ENCODE measurements at regions not wholly inside any gene's neighbourhood (a gene's known extent, or its start where the extent isn't known, plus 50 kb on each side); places are given as distances from the start of the nearest gene placed in this dataset.

- no peak for DNase-seq (ENCODE audit: low read depth)
- no peak overlapping the region for H3K4me3 ChIP-seq (ENCODE audit: low read depth, low read length)
- no peak for TF ChIP-seq CTCF (IDR thresholded peaks at IDR 0.05; ENCODE audit: low read depth, low read length)
- TF ChIP-seq POLR2A (IDR thresholded peaks at IDR 0.05; ENCODE audit: extremely low read depth, insufficient read length), result no peak
Observed at GRCh38 chr6:3900744-3901336, 51.7 kb downstream of the FAM50B start.

DNA sequence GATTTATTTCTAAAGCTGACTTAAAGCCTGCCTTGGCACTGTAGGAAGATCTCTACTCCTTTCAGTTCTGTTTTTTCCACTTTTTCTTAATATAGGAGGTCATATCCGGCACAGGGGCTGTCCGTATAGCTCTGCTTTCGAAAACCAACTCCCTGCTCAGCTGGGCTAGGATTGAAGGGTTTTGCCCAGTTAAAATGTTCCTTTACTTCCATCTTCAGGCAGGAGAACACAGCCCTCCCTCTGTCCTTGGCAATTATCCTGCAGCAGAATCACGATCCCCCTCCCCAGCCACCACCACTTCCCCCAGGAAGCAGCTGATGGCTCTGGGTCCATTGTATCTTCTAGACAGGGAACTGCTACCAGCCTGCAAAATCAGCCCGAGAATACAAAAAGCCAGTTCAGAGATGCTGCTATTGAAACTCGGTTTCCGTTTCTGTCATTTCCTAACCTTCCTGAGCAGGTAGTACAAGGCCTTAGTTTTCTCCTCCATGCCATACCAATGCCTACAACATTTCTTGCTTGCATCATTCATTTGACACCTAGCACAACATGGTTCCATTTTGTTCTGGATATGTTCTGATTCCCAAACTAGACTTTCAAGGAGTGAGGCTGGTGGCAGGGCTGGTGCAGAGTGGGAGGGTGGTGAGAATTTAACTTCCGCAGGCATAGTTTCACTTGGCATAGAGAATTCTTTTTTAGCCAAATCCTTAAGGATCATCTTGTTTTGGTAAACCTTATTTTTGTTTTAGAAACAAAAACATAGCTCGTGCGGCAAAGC lies 53.9 kb downstream of the FAM50B start:
- TF ChIP-seq POLR2A (IDR thresholded peaks at IDR 0.05; ENCODE audit: extremely low read depth, insufficient read length) (no peak), CTCF (IDR thresholded peaks at IDR 0.05; ENCODE audit: low read depth, low read length) (no peak), MYC (IDR thresholded peaks at IDR 0.05; ENCODE audit: low read depth, low read length) (no peak)
- TF ChIP-seq, protein P1, sequence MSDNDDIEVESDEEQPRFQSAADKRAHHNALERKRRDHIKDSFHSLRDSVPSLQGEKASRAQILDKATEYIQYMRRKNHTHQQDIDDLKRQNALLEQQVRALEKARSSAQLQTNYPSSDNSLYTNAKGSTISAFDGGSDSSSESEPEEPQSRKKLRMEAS (IDR thresholded peaks at IDR 0.05; ENCODE audit: low read depth, low read length), result no peak
- no peak for DNase-seq (ENCODE audit: low read depth)
- H3K4me3 ChIP-seq (ENCODE audit: low read depth, low read length), result no peak overlapping the region

- DNase-seq (ENCODE audit: low read depth), result no peak
- H3K4me3 ChIP-seq (ENCODE audit: low read depth, low read length), result no peak overlapping the region
- TF ChIP-seq POLR2A (IDR thresholded peaks at IDR 0.05; ENCODE audit: extremely low read depth, insufficient read length) (no peak), MYC (IDR thresholded peaks at IDR 0.05; ENCODE audit: low read depth, low read length) (no peak), CTCF (IDR thresholded peaks at IDR 0.05; ENCODE audit: low read depth, low read length) (no peak)
- TF ChIP-seq, protein P1 (IDR thresholded peaks at IDR 0.05; ENCODE audit: low read depth, low read length), result no peak
Observed at GRCh38 chr6:3904518-3904917, 55.3 kb downstream of the FAM50B start.

DNA sequence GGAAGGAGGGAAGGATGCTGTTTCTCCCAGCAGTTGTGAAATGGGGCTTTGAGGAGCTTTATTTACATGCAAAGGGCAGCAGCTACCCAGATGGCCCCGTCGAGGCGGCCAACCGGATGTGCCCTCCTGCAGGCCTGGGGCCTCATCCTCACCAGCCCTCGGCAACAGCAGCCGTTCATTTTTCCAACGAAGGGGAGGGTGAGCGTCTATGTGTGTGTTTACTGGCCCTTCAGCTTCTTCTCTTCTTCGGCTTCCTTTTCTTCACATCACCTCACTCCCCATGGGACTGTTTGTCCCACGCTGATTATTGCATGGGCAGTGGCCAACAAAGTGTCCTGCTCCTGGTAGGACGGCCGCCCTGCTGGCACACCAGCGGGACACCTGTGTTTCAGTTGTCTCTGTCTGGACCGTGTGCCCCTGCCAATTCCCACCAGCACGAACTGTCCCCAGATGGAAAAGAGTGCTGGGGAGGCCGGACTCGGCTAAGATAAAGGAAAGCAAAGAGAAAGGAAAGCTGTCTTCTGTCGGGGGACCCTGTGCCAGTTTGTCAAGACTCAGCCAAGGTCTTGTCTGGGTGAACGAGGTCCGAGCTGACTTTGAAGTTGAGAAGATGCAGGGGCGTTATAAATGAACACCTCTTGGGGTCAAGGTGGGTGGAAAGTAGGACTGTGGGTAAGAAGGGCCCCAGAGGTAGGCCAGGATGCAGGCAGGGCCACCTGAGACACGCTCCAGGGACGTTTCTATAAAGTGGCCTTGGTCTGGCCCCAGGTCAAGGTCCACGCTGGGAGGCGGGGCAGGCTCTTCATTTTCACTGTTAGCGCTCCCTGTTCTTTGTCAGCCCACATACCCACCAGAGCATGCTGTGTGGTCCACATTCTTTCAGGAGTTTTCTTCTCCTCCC lies 57.0 kb downstream of the FAM50B start:
- no peak for DNase-seq (ENCODE audit: low read depth)
- TF ChIP-seq POLR2A (IDR thresholded peaks at IDR 0.05; ENCODE audit: extremely low read depth, insufficient read length) (no peak), MYC (IDR thresholded peaks at IDR 0.05; ENCODE audit: low read depth, low read length) (no peak), CTCF (IDR thresholded peaks at IDR 0.05; ENCODE audit: low read depth, low read length) (no peak)
- TF ChIP-seq, protein P1 (IDR thresholded peaks at IDR 0.05; ENCODE audit: low read depth, low read length), result no peak
- H3K4me3 ChIP-seq (ENCODE audit: low read depth, low read length), result no peak overlapping the region

- no peak for DNase-seq (ENCODE audit: low read depth)
- no peak overlapping the region for H3K4me3 ChIP-seq (ENCODE audit: low read depth, low read length)
- TF ChIP-seq POLR2A (IDR thresholded peaks at IDR 0.05; ENCODE audit: extremely low read depth, insufficient read length) (no peak), MYC (IDR thresholded peaks at IDR 0.05; ENCODE audit: low read depth, low read length) (no peak), CTCF (IDR thresholded peaks at IDR 0.05; ENCODE audit: low read depth, low read length) (no peak)
- TF ChIP-seq, protein P1 (IDR thresholded peaks at IDR 0.05; ENCODE audit: low read depth, low read length), result no peak
Observed at GRCh38 chr6:3906846-3907151, 57.6 kb downstream of the FAM50B start.
